T-helper 2 cell treated with Interferon-gamma antibody and Interleukin-4, amounts not matched to agents 5 μg/mL and 100 μg/mL, for 36 hours (primary cell): ENCODE measurements at regions not wholly inside any gene's neighbourhood (a gene's known extent, or its start where the extent isn't known, plus 50 kb on each side); places are given as distances from the start of the nearest gene placed in this dataset.
"Not testable (repeated sequence)": the region's sequence is repeated elsewhere in the genome, so short reads cannot be mapped to it uniquely, and the experiment has no call there.

ENCODE experiments used
- DNase-seq: peaks from one replicate; pipeline ENCODE4 v3.0.0; 2021; ENCODE audit warnings: low spot score
- H3K27ac Mint-ChIP-seq: one replicate; pipeline ENCODE4 v1.8.0; 2021; ENCODE audit warnings: mild to moderate bottlenecking, mixed read lengths
- H3K27me3 Mint-ChIP-seq: one replicate; pipeline ENCODE4 v1.8.0; 2021; ENCODE audit warnings: low read depth, mixed read lengths
- H3K36me3 Mint-ChIP-seq: one replicate; pipeline ENCODE4 v1.8.0; 2021; ENCODE audit warnings: low read depth, mixed read lengths
- H3K4me1 Mint-ChIP-seq: one replicate; pipeline ENCODE4 v1.8.0; 2021; ENCODE audit warnings: low read depth, mixed read lengths
- H3K4me3 Mint-ChIP-seq: one replicate; pipeline ENCODE4 v1.8.0; 2022; ENCODE audit warnings: mild to moderate bottlenecking, moderate library complexity, mixed read lengths
- H3K9me3 Mint-ChIP-seq: one replicate; pipeline ENCODE4 v1.8.0; 2021; ENCODE audit warnings: mixed read lengths

DNA sequence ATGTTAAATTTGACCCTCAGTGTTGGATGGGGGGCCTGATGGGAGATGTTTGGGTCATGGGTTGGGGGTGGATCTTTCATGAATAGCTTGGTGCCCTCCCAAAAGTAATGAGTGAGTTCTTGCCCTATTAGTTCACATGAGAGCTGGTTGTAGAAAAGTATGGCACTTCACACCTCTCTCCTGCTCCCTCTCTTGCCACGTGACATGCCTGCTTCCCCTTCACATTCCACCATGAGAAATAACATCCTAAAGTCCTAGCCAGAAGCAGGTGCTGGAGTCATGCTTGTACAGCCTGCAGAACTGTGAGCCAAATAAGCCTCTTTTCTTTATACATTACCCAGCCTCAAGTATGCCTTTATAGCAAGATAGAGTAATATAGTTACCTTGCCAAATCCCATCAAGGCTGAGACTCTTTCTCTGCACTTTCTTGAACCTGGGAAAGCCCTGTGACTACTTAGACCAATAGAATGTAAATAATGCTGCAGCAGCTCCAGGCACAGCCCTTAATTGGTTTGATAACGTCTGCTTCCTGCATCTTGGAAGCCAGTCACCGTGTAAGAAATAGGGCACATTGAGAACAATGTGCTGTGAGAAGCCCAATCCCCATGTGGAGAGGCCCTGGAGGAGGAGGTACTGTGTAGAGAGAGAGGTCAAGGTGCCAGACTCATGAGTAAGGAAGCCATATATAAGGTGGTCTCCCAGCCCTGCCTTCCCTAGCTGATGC lies 88.0 kb upstream of the NAMPT start:
- Mint-ChIP-seq H3K4me1 (peaks cover 7% of the 10 kb centered on the region), H3K36me3 (no peaks in the 10 kb centered on the region), H3K9me3 (no peaks in the 10 kb centered on the region), H3K4me3 (no peak overlapping the region), H3K27me3 (no peaks in the 10 kb centered on the region), H3K27ac (no peak overlapping the region)
- no peak for DNase-seq

DNA sequence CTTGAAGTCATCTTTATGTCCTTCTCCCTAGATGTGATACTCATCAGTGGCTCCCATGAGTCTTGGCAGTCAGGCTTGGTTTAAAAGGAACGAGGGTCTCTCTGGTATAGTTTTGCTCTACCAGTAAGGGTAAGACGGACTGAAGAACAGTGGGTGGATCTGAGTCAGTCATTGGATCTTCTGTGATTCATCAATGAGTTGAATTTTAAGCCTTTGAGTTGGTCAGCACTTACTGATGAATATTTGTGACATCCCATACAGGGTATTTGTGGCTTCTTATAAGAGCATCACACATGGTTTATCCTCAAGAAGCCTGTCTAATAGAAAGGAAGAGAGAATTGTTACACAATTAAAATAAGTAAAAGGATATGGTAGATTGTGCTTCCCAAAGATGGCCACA lies 87.3 kb upstream of the NAMPT start:
- H3K4me3 Mint-ChIP-seq, result no peak overlapping the region
- no peaks in the 10 kb centered on the region for H3K9me3 Mint-ChIP-seq
- no peak for DNase-seq
- H3K27ac Mint-ChIP-seq, result no peak overlapping the region
- H3K36me3 Mint-ChIP-seq, result no peaks in the 10 kb centered on the region
- peaks cover 6% of the 10 kb centered on the region for H3K4me1 Mint-ChIP-seq
- no peaks in the 10 kb centered on the region for H3K27me3 Mint-ChIP-seq

DNA sequence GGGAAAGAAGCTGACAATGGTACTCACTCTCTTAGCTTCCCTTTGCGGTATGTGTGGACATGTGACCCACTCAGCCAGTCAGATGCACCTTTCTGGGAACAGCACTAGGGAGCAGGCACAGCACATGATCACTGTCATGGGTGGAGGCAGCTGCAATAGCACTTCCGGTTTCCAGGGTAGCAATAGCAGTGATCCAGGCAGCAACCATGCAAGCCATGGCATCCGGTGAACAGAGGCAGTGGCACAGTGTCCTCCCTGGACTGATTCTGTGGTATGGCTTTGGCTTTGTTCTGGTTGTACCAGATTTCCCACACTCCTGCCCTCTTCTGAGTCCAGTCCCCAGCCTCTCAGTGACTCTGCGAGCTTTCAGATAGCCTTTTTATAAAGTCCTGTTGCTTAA lies 86.8 kb upstream of the NAMPT start:
- H3K4me3 Mint-ChIP-seq, result no peak overlapping the region
- H3K27ac Mint-ChIP-seq, result no peak overlapping the region
- DNase-seq, result no peak
- H3K4me1 Mint-ChIP-seq, result peaks cover 6% of the 10 kb centered on the region
- no peaks in the 10 kb centered on the region for H3K9me3 Mint-ChIP-seq
- no peaks in the 10 kb centered on the region for H3K27me3 Mint-ChIP-seq
- no peaks in the 10 kb centered on the region for H3K36me3 Mint-ChIP-seq

DNA sequence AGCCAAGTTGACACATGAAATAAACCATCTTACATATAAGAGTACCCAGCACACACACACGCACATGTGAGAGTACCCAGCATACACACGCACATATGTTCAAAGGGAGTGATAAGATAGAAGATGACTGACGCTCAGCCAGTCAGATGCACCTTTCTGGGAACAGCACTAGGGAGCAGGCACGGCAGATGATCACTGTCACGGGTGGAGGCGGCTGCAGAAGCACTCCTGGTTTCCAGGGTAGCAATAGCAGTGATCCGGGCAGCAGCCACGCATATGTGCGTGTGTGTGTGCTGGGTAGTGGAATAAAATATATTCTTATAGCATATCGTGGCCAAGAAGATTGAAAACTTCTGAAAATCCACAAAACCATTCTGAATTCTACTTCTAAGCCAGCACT lies 85.8 kb upstream of the NAMPT start:
- Mint-ChIP-seq H3K4me1 (peaks cover 6% of the 10 kb centered on the region), H3K27me3 (no peaks in the 10 kb centered on the region), H3K27ac (no peak overlapping the region)

DNA sequence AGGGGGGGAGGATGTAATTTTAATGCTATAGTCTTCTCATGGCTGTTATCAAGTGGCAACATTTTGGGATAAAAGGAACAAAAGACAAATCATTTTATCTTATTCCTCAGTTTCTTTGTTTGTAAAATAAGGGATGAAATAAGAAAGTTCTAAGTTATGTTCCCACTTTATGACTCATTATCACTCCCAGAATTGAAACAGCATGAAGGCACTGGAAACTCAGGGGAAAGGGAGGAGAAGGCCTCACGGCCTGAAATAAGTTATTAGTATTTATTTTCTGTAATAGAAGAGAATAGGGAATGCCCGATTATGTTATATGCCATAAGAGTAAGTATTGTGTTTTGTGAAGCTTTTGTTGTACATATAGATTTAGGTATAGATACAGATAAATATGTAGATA lies 85.0 kb upstream of the NAMPT start:
- H3K36me3 Mint-ChIP-seq, result no peaks in the 10 kb centered on the region

More for the DNA sequence above, 85.8 kb upstream of the NAMPT start:
- Mint-ChIP-seq H3K9me3 (no peaks in the 10 kb centered on the region), H3K4me3 (no peak overlapping the region), H3K36me3 (no peaks in the 10 kb centered on the region)
- no peak for DNase-seq

DNA sequence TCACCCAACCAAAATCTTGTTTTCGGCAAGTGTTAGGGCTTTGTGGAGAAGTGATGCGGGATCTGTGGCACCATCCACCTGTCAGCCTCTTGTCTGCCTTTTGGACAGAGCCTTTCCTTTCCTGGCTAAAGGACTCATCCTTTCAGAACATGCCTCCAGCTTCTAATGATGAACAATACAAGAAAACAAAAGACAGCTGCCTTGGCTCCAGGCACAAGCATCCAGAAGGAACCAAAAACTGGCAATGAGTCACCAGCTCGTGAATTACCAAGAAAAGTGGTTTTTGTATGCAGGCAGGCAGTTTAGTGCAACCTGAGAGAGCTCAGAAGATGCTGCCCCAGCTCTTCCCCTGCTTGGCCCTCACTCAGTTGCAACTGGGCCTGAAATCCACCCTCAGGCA lies 84.6 kb upstream of the NAMPT start:
- no peaks in the 10 kb centered on the region for H3K27me3 Mint-ChIP-seq
- no peaks in the 10 kb centered on the region for H3K9me3 Mint-ChIP-seq
- H3K4me1 Mint-ChIP-seq, result peaks cover 6% of the 10 kb centered on the region
- no peak overlapping the region for H3K27ac Mint-ChIP-seq
- no peak for DNase-seq
- no peaks in the 10 kb centered on the region for H3K36me3 Mint-ChIP-seq
- H3K4me3 Mint-ChIP-seq, result no peak overlapping the region

More for the DNA sequence above, 85.0 kb upstream of the NAMPT start:
- Mint-ChIP-seq H3K4me1 (peaks cover 6% of the 10 kb centered on the region), H3K9me3 (no peaks in the 10 kb centered on the region), H3K27me3 (no peaks in the 10 kb centered on the region), H3K4me3 (no peak overlapping the region), H3K27ac (no peak overlapping the region)
- no peak for DNase-seq

DNA sequence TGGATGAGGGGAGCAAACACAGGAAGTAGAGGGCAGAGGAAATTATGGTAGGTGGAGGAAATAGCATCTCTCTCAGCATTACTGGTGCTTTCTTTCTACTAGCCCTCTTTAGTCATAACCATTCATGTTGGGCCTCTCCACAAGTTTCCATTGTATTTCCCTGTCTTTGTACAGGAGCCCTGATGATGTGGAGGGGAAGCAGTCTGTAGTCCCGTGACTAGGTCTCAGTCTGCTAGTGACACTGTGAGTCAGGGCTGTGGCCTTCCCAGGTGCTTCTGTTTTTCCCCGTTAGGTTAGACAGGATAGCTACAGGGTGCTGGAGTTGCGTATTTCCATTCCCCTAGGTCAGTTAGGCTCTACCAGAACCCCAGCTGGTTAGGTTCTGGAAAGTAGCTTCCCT lies 82.9 kb upstream of the NAMPT start:
- Mint-ChIP-seq H3K4me1 (peaks cover 6% of the 10 kb centered on the region), H3K4me3 (no peak overlapping the region), H3K36me3 (no peaks in the 10 kb centered on the region), H3K9me3 (no peaks in the 10 kb centered on the region), H3K27me3 (peaks cover 9% of the 10 kb centered on the region), H3K27ac (no peak overlapping the region)
- DNase-seq, result no peak

DNA sequence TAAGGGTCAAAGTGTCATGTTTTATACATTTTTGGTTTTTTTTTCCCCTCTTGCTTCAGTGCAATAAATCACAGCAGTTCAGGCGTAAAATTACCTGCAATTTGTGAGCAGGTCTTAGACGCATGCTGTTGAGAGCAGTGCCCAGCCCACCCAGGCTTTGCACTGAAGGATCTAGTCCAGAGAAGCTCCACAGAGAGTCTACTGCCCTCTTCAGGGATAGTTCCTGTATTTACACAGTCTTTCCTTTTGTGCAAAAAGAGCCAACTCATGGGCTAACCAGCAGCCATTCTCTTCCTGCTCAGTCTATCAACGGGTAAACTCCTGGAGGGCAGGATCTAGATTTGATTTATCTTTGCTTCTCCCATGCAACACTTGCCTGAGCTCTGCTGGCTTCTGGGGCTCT lies 82.2 kb upstream of the NAMPT start:
- no peak overlapping the region for H3K27ac Mint-ChIP-seq
- H3K4me3 Mint-ChIP-seq, result no peak overlapping the region
- peaks cover 6% of the 10 kb centered on the region for H3K4me1 Mint-ChIP-seq
- no peaks in the 10 kb centered on the region for H3K36me3 Mint-ChIP-seq
- H3K9me3 Mint-ChIP-seq, result no peaks in the 10 kb centered on the region
- H3K27me3 Mint-ChIP-seq, result peaks cover 16% of the 10 kb centered on the region
- no peak for DNase-seq

DNA sequence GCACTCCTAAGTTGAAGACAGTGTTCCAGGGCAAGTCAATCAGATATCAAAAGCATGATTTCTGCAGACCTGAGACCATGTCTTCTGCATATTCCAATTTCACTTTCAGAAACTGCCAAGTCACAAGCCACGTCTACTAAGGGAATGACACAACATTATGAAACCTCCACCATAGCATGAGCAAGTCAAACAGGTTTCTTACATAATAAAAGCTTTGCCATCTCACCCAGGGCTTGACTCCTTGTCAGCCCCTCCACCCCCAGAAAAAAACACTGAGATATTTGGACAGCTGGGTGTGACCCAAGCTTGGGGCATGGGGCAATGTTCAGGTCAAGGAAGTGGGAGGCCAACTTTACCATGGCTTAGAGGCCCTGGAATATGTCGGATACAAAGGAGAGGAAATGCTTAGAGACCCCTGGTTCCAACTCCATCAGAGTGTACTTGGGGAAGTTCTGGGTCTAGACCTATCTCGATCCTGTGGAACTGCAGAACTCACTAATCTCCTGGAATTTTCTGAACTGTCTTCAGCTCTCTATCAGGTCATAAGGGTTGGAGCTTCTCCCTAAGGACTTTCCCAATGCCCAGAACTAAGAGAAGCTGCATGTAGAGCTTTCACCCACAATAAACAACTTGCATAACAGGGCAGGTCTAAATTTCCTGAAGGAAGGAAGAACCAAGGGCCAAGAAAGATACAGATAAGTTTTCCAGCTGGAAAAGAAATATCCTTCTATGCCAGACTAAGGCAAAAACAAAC lies 80.6 kb upstream of the NAMPT start:
- peaks cover 26% of the 10 kb centered on the region for H3K27me3 Mint-ChIP-seq
- no peak overlapping the region for H3K4me3 Mint-ChIP-seq
- H3K4me1 Mint-ChIP-seq, result peaks cover 6% of the 10 kb centered on the region
- H3K9me3 Mint-ChIP-seq, result no peaks in the 10 kb centered on the region
- no peak overlapping the region for H3K27ac Mint-ChIP-seq
- H3K36me3 Mint-ChIP-seq, result no peaks in the 10 kb centered on the region
- DNase-seq, result no peak

DNA sequence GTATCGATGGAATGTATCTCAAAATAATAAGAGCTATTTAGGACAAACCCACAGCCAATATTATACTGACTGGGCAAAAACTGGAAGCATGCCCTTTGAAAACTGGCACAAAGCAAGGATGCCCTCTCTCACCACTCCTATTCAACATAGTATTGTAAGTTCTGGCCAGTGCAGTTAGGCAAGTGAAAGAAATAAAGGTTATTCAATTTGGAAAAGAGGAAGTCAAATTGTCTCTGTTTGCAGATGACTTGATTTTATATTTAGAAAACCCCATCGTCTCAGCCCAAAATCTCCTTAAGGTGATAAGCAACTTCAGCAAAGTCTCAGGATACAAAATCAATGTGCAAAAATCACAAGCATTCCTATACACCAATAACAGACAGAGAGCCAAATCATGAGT lies 77.7 kb upstream of the NAMPT start:
- not testable (repeated sequence) for DNase-seq, H3K36me3 Mint-ChIP-seq, H3K4me1 Mint-ChIP-seq, H3K27ac Mint-ChIP-seq, H3K9me3 Mint-ChIP-seq, H3K4me3 Mint-ChIP-seq
- peaks cover 28% of the 10 kb centered on the region for H3K27me3 Mint-ChIP-seq

DNA sequence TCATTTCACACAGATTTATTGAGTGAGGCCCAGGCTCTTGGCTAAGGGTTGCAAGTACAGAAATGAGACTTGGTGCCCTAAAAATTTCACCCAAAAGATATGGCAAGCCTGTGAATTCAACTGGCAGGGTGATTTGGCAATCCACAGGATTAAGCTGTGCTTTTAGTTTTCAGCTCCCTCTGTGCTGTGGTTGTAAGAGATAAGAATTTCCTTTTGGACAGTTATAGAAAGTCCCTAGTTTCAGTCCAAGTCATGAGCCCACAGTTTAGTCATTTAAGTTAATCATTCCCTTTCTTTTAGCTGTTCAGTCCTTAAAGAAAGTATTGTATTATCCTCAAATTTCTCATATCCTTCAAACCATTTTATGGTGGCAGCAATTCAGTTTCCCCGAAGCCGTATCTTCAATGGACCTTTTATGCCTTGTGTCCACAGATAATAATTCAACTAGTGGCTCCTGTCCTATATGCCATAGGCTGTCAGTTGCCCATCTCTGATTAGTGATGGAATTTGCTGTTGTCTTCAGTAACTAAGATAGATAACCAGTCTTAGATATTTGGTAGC lies 73.4 kb upstream of the NAMPT start:
- Mint-ChIP-seq H3K4me3 (no peak overlapping the region), H3K36me3 (no peaks in the 10 kb centered on the region), H3K4me1 (no peaks in the 10 kb centered on the region), H3K27ac (no peak overlapping the region), H3K9me3 (peaks cover 7% of the 10 kb centered on the region), H3K27me3 (peaks cover 24% of the 10 kb centered on the region)
- DNase-seq, result no peak

DNA sequence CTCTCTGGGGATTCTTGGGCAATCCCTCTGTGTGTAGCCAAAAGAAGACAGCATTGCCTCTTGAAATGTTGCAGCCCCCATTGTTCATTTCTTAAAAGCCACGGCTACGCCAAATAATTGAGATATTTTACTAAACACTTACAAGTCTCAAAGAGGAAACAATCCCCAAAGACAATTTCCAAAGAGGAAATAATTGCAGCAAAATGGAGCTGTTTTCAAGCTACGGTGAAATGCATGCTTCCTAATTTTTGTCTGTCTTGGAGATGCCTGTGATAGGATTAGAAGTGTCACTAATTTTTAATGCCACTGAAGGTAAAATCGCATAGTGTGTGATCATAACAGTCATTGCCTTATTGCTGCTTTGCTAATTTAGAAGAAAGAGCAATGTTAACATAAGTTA lies 72.9 kb upstream of the NAMPT start:
- no peak for DNase-seq
- H3K9me3 Mint-ChIP-seq, result peaks cover 7% of the 10 kb centered on the region
- H3K36me3 Mint-ChIP-seq, result no peaks in the 10 kb centered on the region
- no peaks in the 10 kb centered on the region for H3K4me1 Mint-ChIP-seq
- peaks cover 22% of the 10 kb centered on the region for H3K27me3 Mint-ChIP-seq
- H3K27ac Mint-ChIP-seq, result no peak overlapping the region
- H3K4me3 Mint-ChIP-seq, result no peak overlapping the region

DNA sequence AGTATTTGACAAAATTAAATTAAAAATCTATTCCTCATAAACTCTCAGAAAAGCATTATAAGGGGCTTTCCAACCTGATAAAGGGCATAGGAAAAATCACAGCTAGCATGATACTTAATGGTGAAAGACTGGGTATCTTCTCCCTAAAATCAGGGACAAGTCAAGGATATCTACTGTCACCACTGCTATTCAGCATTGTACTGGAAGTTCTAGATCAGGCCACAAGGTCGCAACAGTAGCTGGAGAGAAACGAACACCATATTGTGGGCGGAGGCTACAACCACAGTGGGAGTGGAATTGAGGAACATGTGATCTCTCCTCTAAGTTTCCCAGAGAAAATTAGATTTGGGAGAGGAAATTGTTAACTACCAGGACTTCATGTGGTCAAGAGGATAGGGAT lies 70.0 kb upstream of the NAMPT start:
- no peak overlapping the region for H3K27ac Mint-ChIP-seq
- no peak for DNase-seq
- H3K9me3 Mint-ChIP-seq, result peaks cover 10% of the 10 kb centered on the region
- H3K27me3 Mint-ChIP-seq, result peaks cover 3% of the 10 kb centered on the region
- H3K36me3 Mint-ChIP-seq, result peaks cover 2% of the 10 kb centered on the region
- H3K4me1 Mint-ChIP-seq, result no peaks in the 10 kb centered on the region
- no peak overlapping the region for H3K4me3 Mint-ChIP-seq

DNA sequence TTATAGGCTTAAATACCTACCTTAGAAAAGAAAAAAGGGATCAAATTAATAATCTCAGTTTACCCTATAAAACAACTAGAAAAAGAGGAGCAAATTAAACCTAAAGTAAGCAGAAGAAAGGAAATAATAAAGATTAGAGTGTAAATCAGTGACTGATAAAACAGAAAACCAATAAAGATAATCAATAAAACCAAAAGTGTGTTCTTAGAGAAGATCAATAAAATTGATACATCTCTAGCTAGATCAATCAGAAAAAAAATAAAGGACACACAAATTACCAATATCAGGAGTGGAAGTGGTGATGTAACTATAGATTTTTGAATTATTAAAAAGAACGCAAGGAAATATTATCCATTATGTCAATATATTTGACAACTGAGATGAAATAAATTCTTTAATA lies 69.2 kb upstream of the NAMPT start:
- H3K9me3 Mint-ChIP-seq, result peaks cover 13% of the 10 kb centered on the region
- H3K36me3 Mint-ChIP-seq, result peaks cover 4% of the 10 kb centered on the region
- DNase-seq, result no peak
- peaks cover 2% of the 10 kb centered on the region for H3K4me1 Mint-ChIP-seq
- no peak overlapping the region for H3K27ac Mint-ChIP-seq
- H3K27me3 Mint-ChIP-seq, result peaks cover 3% of the 10 kb centered on the region
- no peak overlapping the region for H3K4me3 Mint-ChIP-seq
